GM12878 (cell line): ENCODE measurements at regions not wholly inside any gene's neighbourhood (a gene's known extent, or its start where the extent isn't known, plus 50 kb on each side); places are given as distances from the start of the nearest gene placed in this dataset.

Experiments
- EP300 ChIP-seq, 2 experiments: fragments of 150-350 bp in 1 of 2; IDR thresholded peaks; 2 replicates each; pipeline ENCODE4 v1.6.1; 2011 to 2012; ENCODE audit warnings: low read depth in 2 of 2, low read length in 2 of 2, borderline replicate concordance in 1 of 2, improper control_type of control experiment in 1 of 2, inconsistent platforms in 1 of 2; ENCODE audit not compliant: control insufficient read depth in 1 of 2
- ESRRA ChIP-seq: IDR thresholded peaks from 2 replicates; pipeline ENCODE4 v1.6.1; 2012; ENCODE audit warnings: mild to moderate bottlenecking, low read length, improper control_type of control experiment
- GABPA ChIP-seq: IDR thresholded peaks from 2 replicates; pipeline ENCODE4 v1.6.1; 2014; ENCODE audit warnings: antibody characterized with exemption, low read depth, mild to moderate bottlenecking, inconsistent platforms
- HDGF ChIP-seq: fragments of 450-650 bp; IDR thresholded peaks from 2 replicates; pipeline ENCODE4 v1.6.1; 2016; ENCODE audit warnings: antibody characterized with exemption
- MEF2B ChIP-seq: fragments of 450-650 bp; IDR thresholded peaks from 2 replicates; pipeline ENCODE4 v1.6.1; 2018; ENCODE audit warnings: mild to moderate bottlenecking, moderate library complexity; ENCODE audit not compliant: partially characterized antibody, poor library complexity, severe bottlenecking
- PAX8 ChIP-seq: fragments of 450-650 bp; IDR thresholded peaks from 2 replicates; pipeline ENCODE4 v1.6.1; 2017; ENCODE audit warnings: mild to moderate bottlenecking, moderate library complexity
- POLR2A ChIP-seq: IDR thresholded peaks from 2 replicates; pipeline ENCODE4 v1.6.1; 2011; ENCODE audit warnings: low read depth, mild to moderate bottlenecking, low read length
- POLR2AphosphoS5 ChIP-seq: IDR thresholded peaks from 2 replicates; pipeline ENCODE4 v1.6.1; 2011; ENCODE audit warnings: mild to moderate bottlenecking, low read length, inconsistent platforms
- RCOR1 ChIP-seq: conservative IDR thresholded peaks from 2 replicates; pipeline ENCODE4 v1.6.1; 2012; ENCODE audit warnings: low read depth, low read length, improper control_type of control experiment
- REST ChIP-seq: IDR thresholded peaks from 2 replicates; pipeline ENCODE4 v1.6.1; 2012; ENCODE audit warnings: mild to moderate bottlenecking, low read depth, low read length
- SP1 ChIP-seq: IDR thresholded peaks from one replicate; pipeline ENCODE4 v1.6.1; 2011; ENCODE audit warnings: low read depth, low read length
- ZBTB40 ChIP-seq: fragments of 450-650 bp; IDR thresholded peaks from 2 replicates; pipeline ENCODE4 v1.6.1; 2016; ENCODE audit warnings: mild to moderate bottlenecking, moderate library complexity, borderline replicate concordance
- TF ChIP-seq, protein P1 (sequence below), 3 experiments: IDR thresholded peaks in 2 of 3; conservative IDR thresholded peaks in 1 of 3; 2 replicates each; pipeline ENCODE4 v1.5.1; 2011; ENCODE audit warnings: low read depth in 3 of 3, low read length in 3 of 3, mild to moderate bottlenecking in 3 of 3, control low read depth in 2 of 3, moderate library complexity in 2 of 3, inconsistent platforms in 1 of 3, mixed read lengths in 1 of 3; ENCODE audit not compliant: control insufficient read depth in 2 of 3, insufficient read depth in 1 of 3; ENCODE audit errors: extremely low read depth in 1 of 3

DNA sequence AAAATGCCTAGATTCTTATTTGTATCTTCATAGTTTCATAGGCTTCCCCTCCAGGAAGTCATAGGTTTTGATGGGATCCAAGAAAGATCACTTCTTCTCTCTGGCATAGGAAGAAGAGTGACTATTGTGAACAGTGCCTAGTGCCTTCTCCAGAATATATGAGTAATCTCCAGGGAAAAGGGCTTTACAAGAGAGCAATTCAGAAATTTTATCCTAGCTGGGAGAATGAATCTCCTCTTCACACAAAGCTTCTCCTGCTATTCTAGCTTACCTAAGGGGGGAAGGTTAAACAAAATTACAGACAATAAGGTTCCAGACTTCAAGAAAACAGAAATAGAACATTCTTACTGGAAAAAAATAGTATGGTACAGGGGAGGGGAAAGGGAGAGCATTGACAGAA is 1193.3 kb upstream of the CDH6 start:
- TF ChIP-seq REST (no peak), MEF2B (no peak), ZBTB40 (no peak), GABPA (no peak), RCOR1 (no peak), HDGF (no peak), SP1 (no peak), ESRRA (no peak), EP300 (IDR thresholded peaks at IDR 0.05; ENCODE audit: borderline replicate concordance in 1 of 2, control insufficient read depth in 1 of 2, low read depth in 2 of 2, low read length in 2 of 2) (no peak), POLR2AphosphoS5 (no peak), PAX8 (no peak), POLR2A (no peak)
- TF ChIP-seq, protein P1, sequence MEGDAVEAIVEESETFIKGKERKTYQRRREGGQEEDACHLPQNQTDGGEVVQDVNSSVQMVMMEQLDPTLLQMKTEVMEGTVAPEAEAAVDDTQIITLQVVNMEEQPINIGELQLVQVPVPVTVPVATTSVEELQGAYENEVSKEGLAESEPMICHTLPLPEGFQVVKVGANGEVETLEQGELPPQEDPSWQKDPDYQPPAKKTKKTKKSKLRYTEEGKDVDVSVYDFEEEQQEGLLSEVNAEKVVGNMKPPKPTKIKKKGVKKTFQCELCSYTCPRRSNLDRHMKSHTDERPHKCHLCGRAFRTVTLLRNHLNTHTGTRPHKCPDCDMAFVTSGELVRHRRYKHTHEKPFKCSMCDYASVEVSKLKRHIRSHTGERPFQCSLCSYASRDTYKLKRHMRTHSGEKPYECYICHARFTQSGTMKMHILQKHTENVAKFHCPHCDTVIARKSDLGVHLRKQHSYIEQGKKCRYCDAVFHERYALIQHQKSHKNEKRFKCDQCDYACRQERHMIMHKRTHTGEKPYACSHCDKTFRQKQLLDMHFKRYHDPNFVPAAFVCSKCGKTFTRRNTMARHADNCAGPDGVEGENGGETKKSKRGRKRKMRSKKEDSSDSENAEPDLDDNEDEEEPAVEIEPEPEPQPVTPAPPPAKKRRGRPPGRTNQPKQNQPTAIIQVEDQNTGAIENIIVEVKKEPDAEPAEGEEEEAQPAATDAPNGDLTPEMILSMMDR (IDR thresholded peaks at IDR 0.05 in 2 of 3, conservative IDR thresholded peaks at IDR 0.05 in 1 of 3; ENCODE audit: control insufficient read depth in 2 of 3, extremely low read depth in 1 of 3, insufficient read depth in 1 of 3, low read depth in 3 of 3, low read length in 3 of 3): no peak
